HL-60 (cell line): ENCODE measurements at regions not wholly inside any gene's neighbourhood (a gene's known extent, or its start where the extent isn't known, plus 50 kb on each side); places are given as distances from the start of the nearest gene placed in this dataset.

ENCODE experiments used
- DNase-seq, 2 experiments: peaks; one replicate each; pipeline ENCODE4 v3.0.0-alpha.2; 2010 to 2020; ENCODE audit warnings: low read depth in 1 of 2, low spot score in 1 of 2
- H3K27ac ChIP-seq: fragments of 250-450 bp; sonication (Bioruptor Pico); replicated peaks from 2 replicates; pipeline ENCODE4 v1.5.1; 2020; ENCODE audit warnings: mild to moderate bottlenecking, moderate library complexity
- H3K27me3 ChIP-seq: fragments of 250-450 bp; sonication (Bioruptor Pico); 2 replicates; pipeline ENCODE4 v1.5.1; 2021; ENCODE audit warnings: mild to moderate bottlenecking, moderate library complexity; ENCODE audit not compliant: insufficient read depth, poor library complexity, severe bottlenecking
- H3K4me3 ChIP-seq: replicated peaks from 2 replicates; pipeline ENCODE4 v1.5.1; 2011; ENCODE audit warnings: mild to moderate bottlenecking, control low read depth, low read length; ENCODE audit not compliant: insufficient read depth
- GABPA ChIP-seq: IDR thresholded peaks from 2 replicates; pipeline ENCODE4 v1.6.1; 2012; ENCODE audit warnings: low read depth
- POLR2AphosphoS5 ChIP-seq: IDR thresholded peaks from 2 replicates; pipeline ENCODE4 v1.6.1; 2012; ENCODE audit warnings: low read depth
- REST ChIP-seq: IDR thresholded peaks from 2 replicates; pipeline ENCODE4 v1.6.1; 2012; ENCODE audit warnings: low read depth; ENCODE audit not compliant: insufficient replicate concordance
- SPI1 ChIP-seq: IDR thresholded peaks from 2 replicates; pipeline ENCODE4 v1.6.1; 2012; ENCODE audit warnings: low read depth, mild to moderate bottlenecking, borderline replicate concordance
- TF ChIP-seq, protein P1 (sequence below): IDR thresholded peaks from one replicate; pipeline ENCODE4 v1.5.1; 2011; ENCODE audit warnings: low read length, control low read depth, inconsistent platforms; ENCODE audit not compliant: insufficient read depth

- Histone ChIP-seq H3K4me3 (no peak overlapping the region), H3K27me3 (no peaks in the 10 kb centered on the region), H3K27ac (no peak overlapping the region)
- TF ChIP-seq SPI1 (no peak), REST (no peak), POLR2AphosphoS5 (no peak), GABPA (no peak)
- TF ChIP-seq, protein P1, sequence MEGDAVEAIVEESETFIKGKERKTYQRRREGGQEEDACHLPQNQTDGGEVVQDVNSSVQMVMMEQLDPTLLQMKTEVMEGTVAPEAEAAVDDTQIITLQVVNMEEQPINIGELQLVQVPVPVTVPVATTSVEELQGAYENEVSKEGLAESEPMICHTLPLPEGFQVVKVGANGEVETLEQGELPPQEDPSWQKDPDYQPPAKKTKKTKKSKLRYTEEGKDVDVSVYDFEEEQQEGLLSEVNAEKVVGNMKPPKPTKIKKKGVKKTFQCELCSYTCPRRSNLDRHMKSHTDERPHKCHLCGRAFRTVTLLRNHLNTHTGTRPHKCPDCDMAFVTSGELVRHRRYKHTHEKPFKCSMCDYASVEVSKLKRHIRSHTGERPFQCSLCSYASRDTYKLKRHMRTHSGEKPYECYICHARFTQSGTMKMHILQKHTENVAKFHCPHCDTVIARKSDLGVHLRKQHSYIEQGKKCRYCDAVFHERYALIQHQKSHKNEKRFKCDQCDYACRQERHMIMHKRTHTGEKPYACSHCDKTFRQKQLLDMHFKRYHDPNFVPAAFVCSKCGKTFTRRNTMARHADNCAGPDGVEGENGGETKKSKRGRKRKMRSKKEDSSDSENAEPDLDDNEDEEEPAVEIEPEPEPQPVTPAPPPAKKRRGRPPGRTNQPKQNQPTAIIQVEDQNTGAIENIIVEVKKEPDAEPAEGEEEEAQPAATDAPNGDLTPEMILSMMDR, result no peak
- DNase-seq, result no peak
Observed at GRCh38 chr3:178169421-178169820, 366.8 kb upstream of the KCNMB2 start.

- H3K27ac ChIP-seq, result no peak overlapping the region
- no peak for DNase-seq
Observed at GRCh38 chr3:178170698-178171535, 365.3 kb upstream of the KCNMB2 start.

GRCh38 chr3:178172121-178172520, 364.1 kb upstream of the KCNMB2 start:
- TF ChIP-seq, protein P1, result no peak
- no peak for TF ChIP-seq GABPA
- no peak for TF ChIP-seq REST
- TF ChIP-seq POLR2AphosphoS5, result no peak
- TF ChIP-seq SPI1, result no peak
- no peak for DNase-seq
- Histone ChIP-seq H3K27ac (no peak overlapping the region), H3K4me3 (no peak overlapping the region), H3K27me3 (no peaks in the 10 kb centered on the region)

More at GRCh38 chr3:178170698-178171535, 365.3 kb upstream of the KCNMB2 start:
- TF ChIP-seq, protein P1, result no peak
- TF ChIP-seq POLR2AphosphoS5 (no peak), SPI1 (no peak), REST (no peak), GABPA (no peak)
- no peak overlapping the region for H3K4me3 ChIP-seq
- no peaks in the 10 kb centered on the region for H3K27me3 ChIP-seq
